ENCODE measurements at regions not wholly inside any gene's neighbourhood (a gene's known extent, or its start where the extent isn't known, plus 50 kb on each side); places are given as distances from the start of the nearest gene placed in this dataset.

DNA sequence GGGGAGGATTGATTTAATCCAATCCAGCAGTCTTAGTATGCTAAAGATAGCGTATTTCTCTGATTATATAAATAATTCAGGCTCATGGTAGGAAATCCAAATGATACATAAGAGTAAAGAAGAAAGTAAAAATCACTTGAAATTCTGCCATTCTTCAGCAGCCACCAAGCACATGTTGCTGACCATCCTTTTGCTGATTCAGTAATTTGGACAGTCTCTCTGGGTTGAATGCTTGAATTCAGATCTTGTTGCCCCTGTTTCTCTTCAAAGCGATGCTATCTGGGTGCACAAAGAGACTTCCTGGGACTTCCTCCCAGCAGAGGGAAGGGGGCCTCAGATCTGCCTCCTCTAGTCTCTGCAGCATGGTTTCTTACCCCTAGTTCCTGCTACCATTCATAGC, 609.1 kb downstream of the UTRN start (continued):
- TF ChIP-seq, protein P1, sequence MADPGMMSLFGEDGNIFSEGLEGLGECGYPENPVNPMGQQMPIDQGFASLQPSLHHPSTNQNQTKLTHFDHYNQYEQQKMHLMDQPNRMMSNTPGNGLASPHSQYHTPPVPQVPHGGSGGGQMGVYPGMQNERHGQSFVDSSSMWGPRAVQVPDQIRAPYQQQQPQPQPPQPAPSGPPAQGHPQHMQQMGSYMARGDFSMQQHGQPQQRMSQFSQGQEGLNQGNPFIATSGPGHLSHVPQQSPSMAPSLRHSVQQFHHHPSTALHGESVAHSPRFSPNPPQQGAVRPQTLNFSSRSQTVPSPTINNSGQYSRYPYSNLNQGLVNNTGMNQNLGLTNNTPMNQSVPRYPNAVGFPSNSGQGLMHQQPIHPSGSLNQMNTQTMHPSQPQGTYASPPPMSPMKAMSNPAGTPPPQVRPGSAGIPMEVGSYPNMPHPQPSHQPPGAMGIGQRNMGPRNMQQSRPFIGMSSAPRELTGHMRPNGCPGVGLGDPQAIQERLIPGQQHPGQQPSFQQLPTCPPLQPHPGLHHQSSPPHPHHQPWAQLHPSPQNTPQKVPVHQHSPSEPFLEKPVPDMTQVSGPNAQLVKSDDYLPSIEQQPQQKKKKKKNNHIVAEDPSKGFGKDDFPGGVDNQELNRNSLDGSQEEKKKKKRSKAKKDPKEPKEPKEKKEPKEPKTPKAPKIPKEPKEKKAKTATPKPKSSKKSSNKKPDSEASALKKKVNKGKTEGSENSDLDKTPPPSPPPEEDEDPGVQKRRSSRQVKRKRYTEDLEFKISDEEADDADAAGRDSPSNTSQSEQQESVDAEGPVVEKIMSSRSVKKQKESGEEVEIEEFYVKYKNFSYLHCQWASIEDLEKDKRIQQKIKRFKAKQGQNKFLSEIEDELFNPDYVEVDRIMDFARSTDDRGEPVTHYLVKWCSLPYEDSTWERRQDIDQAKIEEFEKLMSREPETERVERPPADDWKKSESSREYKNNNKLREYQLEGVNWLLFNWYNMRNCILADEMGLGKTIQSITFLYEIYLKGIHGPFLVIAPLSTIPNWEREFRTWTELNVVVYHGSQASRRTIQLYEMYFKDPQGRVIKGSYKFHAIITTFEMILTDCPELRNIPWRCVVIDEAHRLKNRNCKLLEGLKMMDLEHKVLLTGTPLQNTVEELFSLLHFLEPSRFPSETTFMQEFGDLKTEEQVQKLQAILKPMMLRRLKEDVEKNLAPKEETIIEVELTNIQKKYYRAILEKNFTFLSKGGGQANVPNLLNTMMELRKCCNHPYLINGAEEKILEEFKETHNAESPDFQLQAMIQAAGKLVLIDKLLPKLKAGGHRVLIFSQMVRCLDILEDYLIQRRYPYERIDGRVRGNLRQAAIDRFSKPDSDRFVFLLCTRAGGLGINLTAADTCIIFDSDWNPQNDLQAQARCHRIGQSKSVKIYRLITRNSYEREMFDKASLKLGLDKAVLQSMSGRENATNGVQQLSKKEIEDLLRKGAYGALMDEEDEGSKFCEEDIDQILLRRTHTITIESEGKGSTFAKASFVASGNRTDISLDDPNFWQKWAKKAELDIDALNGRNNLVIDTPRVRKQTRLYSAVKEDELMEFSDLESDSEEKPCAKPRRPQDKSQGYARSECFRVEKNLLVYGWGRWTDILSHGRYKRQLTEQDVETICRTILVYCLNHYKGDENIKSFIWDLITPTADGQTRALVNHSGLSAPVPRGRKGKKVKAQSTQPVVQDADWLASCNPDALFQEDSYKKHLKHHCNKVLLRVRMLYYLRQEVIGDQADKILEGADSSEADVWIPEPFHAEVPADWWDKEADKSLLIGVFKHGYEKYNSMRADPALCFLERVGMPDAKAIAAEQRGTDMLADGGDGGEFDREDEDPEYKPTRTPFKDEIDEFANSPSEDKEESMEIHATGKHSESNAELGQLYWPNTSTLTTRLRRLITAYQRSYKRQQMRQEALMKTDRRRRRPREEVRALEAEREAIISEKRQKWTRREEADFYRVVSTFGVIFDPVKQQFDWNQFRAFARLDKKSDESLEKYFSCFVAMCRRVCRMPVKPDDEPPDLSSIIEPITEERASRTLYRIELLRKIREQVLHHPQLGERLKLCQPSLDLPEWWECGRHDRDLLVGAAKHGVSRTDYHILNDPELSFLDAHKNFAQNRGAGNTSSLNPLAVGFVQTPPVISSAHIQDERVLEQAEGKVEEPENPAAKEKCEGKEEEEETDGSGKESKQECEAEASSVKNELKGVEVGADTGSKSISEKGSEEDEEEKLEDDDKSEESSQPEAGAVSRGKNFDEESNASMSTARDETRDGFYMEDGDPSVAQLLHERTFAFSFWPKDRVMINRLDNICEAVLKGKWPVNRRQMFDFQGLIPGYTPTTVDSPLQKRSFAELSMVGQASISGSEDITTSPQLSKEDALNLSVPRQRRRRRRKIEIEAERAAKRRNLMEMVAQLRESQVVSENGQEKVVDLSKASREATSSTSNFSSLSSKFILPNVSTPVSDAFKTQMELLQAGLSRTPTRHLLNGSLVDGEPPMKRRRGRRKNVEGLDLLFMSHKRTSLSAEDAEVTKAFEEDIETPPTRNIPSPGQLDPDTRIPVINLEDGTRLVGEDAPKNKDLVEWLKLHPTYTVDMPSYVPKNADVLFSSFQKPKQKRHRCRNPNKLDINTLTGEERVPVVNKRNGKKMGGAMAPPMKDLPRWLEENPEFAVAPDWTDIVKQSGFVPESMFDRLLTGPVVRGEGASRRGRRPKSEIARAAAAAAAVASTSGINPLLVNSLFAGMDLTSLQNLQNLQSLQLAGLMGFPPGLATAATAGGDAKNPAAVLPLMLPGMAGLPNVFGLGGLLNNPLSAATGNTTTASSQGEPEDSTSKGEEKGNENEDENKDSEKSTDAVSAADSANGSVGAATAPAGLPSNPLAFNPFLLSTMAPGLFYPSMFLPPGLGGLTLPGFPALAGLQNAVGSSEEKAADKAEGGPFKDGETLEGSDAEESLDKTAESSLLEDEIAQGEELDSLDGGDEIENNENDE (IDR thresholded peaks at IDR 0.05; ENCODE audit: insufficient replicate concordance, low read length) = no peak
- no peak for TF ChIP-seq KDM1A (IDR thresholded peaks at IDR 0.05; ENCODE audit: borderline replicate concordance, low read length)
- no peak for TF ChIP-seq EZH2 (IDR thresholded peaks at IDR 0.05; ENCODE audit: low read depth, low read length, severe bottlenecking)
- no peak for TF ChIP-seq PHF8 (conservative IDR thresholded peaks at IDR 0.05; ENCODE audit: low read depth, low read length)
- TF ChIP-seq ATF2 (IDR thresholded peaks at IDR 0.05; ENCODE audit: low read length) = no peak
- no peak for TF ChIP-seq SP1 (IDR thresholded peaks at IDR 0.05; ENCODE audit: low read depth, low read length)
- TF ChIP-seq CHD2 (IDR thresholded peaks at IDR 0.05; ENCODE audit: low read length) = no peak
- TF ChIP-seq TAF7 (optimal IDR thresholded peaks at IDR 0.05; ENCODE audit: borderline replicate concordance, low read depth, low read length) = no peak
- no peak for TF ChIP-seq TAF1 (IDR thresholded peaks at IDR 0.05; ENCODE audit: low read depth, low read length)

All from H1 (cell line).